Neural progenitor cell (in vitro differentiated cells): ENCODE measurements at regions not wholly inside any gene's neighbourhood (a gene's known extent, or its start where the extent isn't known, plus 50 kb on each side); places are given as distances from the start of the nearest gene placed in this dataset.

ENCODE experiments used
- DNase-seq: peaks from one replicate; pipeline ENCODE4 v3.0.0-alpha.2; 2016; ENCODE audit warnings: low spot score
- H2AFZ ChIP-seq: fragments of 200-600 bp; sonication (generic); replicated peaks from 2 replicates; pipeline ENCODE4 v1.6.1; 2016; ENCODE audit warnings: antibody characterized with exemption
- H3F3A ChIP-seq: fragments of 200-600 bp; sonication (generic); 2 replicates; pipeline ENCODE4 v1.6.1; 2016; ENCODE audit warnings: antibody characterized with exemption, low read depth
- H3K27ac ChIP-seq: fragments of 200-600 bp; sonication (generic); 2 replicates; pipeline ENCODE4 v1.5.1; 2016; ENCODE audit warnings: mild to moderate bottlenecking
- H3K27me3 ChIP-seq: fragments of 200-600 bp; sonication (generic); 2 replicates; pipeline ENCODE4 v1.6.1; 2016; ENCODE audit warnings: mild to moderate bottlenecking, moderate library complexity
- H3K36me3 ChIP-seq: fragments of 200-600 bp; sonication (generic); 2 replicates; pipeline ENCODE4 v1.5.1; 2016
- H3K4me1 ChIP-seq: fragments of 200-600 bp; sonication (generic); 2 replicates; pipeline ENCODE4 v1.6.1; 2016; ENCODE audit warnings: mixed run types
- H3K4me2 ChIP-seq: fragments of 200-600 bp; sonication (generic); 2 replicates; pipeline ENCODE4 v1.6.1; 2016
- H3K4me3 ChIP-seq: fragments of 200-600 bp; sonication (generic); 2 replicates; pipeline ENCODE4 v1.5.1; 2016
- H3K79me2 ChIP-seq: fragments of 200-600 bp; sonication (generic); 2 replicates; pipeline ENCODE4 v1.6.1; 2016; ENCODE audit warnings: low read depth
- H3K9ac ChIP-seq: fragments of 200-600 bp; sonication (generic); 2 replicates; pipeline ENCODE4 v1.6.1; 2016
- H3K9me3 ChIP-seq: fragments of 200-600 bp; sonication (generic); 2 replicates; pipeline ENCODE4 v1.5.1; 2016; ENCODE audit warnings: low read depth
- H4K20me1 ChIP-seq: fragments of 200-600 bp; sonication (generic); 2 replicates; pipeline ENCODE4 v1.6.1; 2016; ENCODE audit warnings: low read depth
- H3K27ac Mint-ChIP-seq: 3 replicates; pipeline ENCODE4 v1.8.0; 2021; ENCODE audit warnings: mixed read lengths
- H3K27me3 Mint-ChIP-seq: 2 replicates; pipeline ENCODE4 v1.8.0; 2022; ENCODE audit warnings: low read depth, mild to moderate bottlenecking, inconsistent platforms, moderate library complexity, mixed read lengths; ENCODE audit not compliant: insufficient read depth
- H3K36me3 Mint-ChIP-seq: 3 replicates; pipeline ENCODE4 v1.8.0; 2021; ENCODE audit warnings: mixed read lengths
- H3K4me1 Mint-ChIP-seq: 3 replicates; pipeline ENCODE4 v1.8.0; 2021; ENCODE audit warnings: mixed read lengths
- H3K4me3 Mint-ChIP-seq: 3 replicates; pipeline ENCODE4 v1.8.0; 2021; ENCODE audit warnings: mild to moderate bottlenecking, moderate library complexity, mixed read lengths
- H3K9me3 Mint-ChIP-seq: 3 replicates; pipeline ENCODE4 v1.8.0; 2020; ENCODE audit warnings: mixed read lengths
- EZH2 ChIP-seq: fragments of 200-600 bp; sonication (generic); IDR thresholded peaks from 2 replicates; pipeline ENCODE4 v1.6.1; 2017; ENCODE audit warnings: antibody characterized with exemption, mild to moderate bottlenecking, moderate library complexity
- EZH2phosphoT487 ChIP-seq: fragments of 200-600 bp; sonication (generic); IDR thresholded peaks from 2 replicates; pipeline ENCODE4 v1.6.1; 2017; ENCODE audit warnings: antibody characterized with exemption
- TF ChIP-seq, protein P1 (sequence below): fragments of 200-600 bp; sonication (generic); IDR thresholded peaks from 2 replicates; pipeline ENCODE4 v1.5.1; 2017; ENCODE audit warnings: antibody characterized with exemption, mild to moderate bottlenecking

DNA sequence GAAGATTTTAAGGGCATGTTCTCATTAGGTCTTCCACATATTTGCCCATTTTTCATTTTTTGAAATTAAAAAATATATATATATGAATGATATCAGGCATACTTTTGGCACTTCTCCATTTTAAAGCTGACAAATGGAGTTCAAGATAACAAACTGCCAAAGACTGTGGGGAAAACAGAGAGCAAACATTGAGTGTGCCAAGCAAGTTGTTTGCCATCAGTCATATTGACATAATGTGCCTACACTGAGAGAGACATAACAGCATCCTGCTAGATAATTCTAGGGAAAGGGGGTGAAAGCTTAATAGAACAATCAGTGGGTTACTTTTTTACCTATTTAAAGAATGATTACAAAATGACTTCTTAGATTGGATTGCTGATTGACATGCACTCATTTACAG, 529.4 kb upstream of the CXADR start:
- Histone ChIP-seq H3K4me1 (no peaks in the 10 kb centered on the region), H3K27ac (no peak overlapping the region), H3K27me3 (no peaks in the 10 kb centered on the region), H3K9me3 (no peaks in the 10 kb centered on the region), H3K79me2 (no peaks in the 10 kb centered on the region), H2AFZ (no peak overlapping the region), H3F3A (no peaks in the 10 kb centered on the region), H4K20me1 (no peaks in the 10 kb centered on the region), H3K4me3 (no peak overlapping the region), H3K9ac (no peak overlapping the region), H3K4me2 (no peak overlapping the region), H3K36me3 (no peaks in the 10 kb centered on the region)
- Mint-ChIP-seq H3K4me1 (peaks cover 6% of the 10 kb centered on the region), H3K36me3 (no peaks in the 10 kb centered on the region), H3K27me3 (peaks cover 3% of the 10 kb centered on the region), H3K9me3 (peaks cover 4% of the 10 kb centered on the region), H3K27ac (no peak overlapping the region), H3K4me3 (no peak overlapping the region)
- no peak for TF ChIP-seq EZH2
- TF ChIP-seq, protein P1, sequence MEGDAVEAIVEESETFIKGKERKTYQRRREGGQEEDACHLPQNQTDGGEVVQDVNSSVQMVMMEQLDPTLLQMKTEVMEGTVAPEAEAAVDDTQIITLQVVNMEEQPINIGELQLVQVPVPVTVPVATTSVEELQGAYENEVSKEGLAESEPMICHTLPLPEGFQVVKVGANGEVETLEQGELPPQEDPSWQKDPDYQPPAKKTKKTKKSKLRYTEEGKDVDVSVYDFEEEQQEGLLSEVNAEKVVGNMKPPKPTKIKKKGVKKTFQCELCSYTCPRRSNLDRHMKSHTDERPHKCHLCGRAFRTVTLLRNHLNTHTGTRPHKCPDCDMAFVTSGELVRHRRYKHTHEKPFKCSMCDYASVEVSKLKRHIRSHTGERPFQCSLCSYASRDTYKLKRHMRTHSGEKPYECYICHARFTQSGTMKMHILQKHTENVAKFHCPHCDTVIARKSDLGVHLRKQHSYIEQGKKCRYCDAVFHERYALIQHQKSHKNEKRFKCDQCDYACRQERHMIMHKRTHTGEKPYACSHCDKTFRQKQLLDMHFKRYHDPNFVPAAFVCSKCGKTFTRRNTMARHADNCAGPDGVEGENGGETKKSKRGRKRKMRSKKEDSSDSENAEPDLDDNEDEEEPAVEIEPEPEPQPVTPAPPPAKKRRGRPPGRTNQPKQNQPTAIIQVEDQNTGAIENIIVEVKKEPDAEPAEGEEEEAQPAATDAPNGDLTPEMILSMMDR = no peak
- no peak for DNase-seq

DNA sequence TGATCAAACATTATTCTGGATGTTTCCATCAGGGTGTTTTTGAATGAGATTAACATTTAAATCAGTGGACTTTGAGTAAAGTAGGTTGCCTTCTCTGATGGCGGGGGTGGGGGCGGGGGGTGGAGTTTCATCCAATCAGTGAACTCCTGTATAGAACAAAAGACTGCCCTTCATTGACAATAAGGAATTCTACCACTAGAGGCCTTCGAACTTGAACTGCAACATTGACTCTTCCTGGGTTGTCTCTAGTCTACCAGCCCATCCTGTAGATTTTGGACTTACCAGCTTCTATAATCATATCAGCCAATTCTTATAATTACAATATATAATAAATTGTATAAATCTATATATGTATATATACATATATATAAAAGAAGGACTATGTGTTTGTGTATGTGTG, 520.4 kb upstream of the CXADR start:
- H3K4me2 ChIP-seq = no peak overlapping the region
- TF ChIP-seq EZH2phosphoT487 (no peak), EZH2 (no peak)
- TF ChIP-seq, protein P1 = no peak
- Mint-ChIP-seq H3K36me3 (no peaks in the 10 kb centered on the region), H3K27ac (no peak overlapping the region), H3K27me3 (no peaks in the 10 kb centered on the region), H3K4me1 (peaks cover 2% of the 10 kb centered on the region), H3K9me3 (peaks cover 5% of the 10 kb centered on the region), H3K4me3 (no peak overlapping the region)
- no peak for DNase-seq
- no peaks in the 10 kb centered on the region for H3K27me3 ChIP-seq
- H3K9me3 ChIP-seq = no peaks in the 10 kb centered on the region
- H3K79me2 ChIP-seq = no peaks in the 10 kb centered on the region
- no peaks in the 10 kb centered on the region for H3F3A ChIP-seq
- no peak overlapping the region for H3K9ac ChIP-seq
- H2AFZ ChIP-seq = no peak overlapping the region
- H4K20me1 ChIP-seq = no peaks in the 10 kb centered on the region
- no peaks in the 10 kb centered on the region for H3K4me1 ChIP-seq
- no peak overlapping the region for H3K4me3 ChIP-seq
- H3K36me3 ChIP-seq = no peaks in the 10 kb centered on the region
- H3K27ac ChIP-seq = no peak overlapping the region

DNA sequence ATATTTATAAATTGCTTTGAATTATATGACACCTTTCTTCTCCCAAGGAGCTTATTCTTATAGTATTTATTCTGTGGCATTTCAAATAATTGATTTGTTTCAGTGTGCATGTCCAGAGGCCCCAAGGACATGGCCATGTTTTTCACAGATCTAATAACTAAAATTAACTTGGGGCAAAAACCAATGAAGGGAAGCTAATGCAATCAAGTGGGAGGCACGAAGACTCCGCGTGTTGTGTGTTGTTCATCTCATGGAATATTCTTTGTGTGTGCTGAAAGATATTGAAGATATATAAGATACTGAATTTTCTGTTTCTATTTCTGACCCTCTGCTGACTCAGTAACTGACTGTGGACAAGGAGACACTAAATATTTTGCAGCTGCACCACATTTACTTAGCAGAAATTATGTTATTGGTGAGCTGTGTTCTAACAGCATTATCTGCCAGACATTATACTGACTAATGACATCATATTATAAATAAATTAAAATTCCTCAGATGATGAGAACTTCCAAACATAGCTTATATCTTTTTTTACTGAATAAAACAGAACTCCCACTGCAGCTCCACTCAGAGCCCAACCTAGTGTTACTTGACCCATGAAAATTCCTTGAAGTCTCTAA, 519.3 kb upstream of the CXADR start:
- Histone ChIP-seq H3F3A (no peaks in the 10 kb centered on the region), H4K20me1 (no peaks in the 10 kb centered on the region), H3K9ac (no peak overlapping the region), H3K79me2 (no peaks in the 10 kb centered on the region), H3K27me3 (no peaks in the 10 kb centered on the region), H3K4me1 (no peaks in the 10 kb centered on the region), H3K36me3 (no peaks in the 10 kb centered on the region), H2AFZ (no peak overlapping the region), H3K27ac (no peak overlapping the region), H3K9me3 (no peaks in the 10 kb centered on the region), H3K4me2 (no peak overlapping the region), H3K4me3 (no peak overlapping the region)
- H3K27ac Mint-ChIP-seq = peak overlapping the region; percentile 57
- no peak for TF ChIP-seq EZH2
- TF ChIP-seq, protein P1 = no peak
- H3K36me3 Mint-ChIP-seq = no peaks in the 10 kb centered on the region
- peaks cover 2% of the 10 kb centered on the region for H3K9me3 Mint-ChIP-seq
- peaks cover 2% of the 10 kb centered on the region for H3K4me1 Mint-ChIP-seq
- no peak for DNase-seq
- H3K27me3 Mint-ChIP-seq = no peaks in the 10 kb centered on the region
- no peak overlapping the region for H3K4me3 Mint-ChIP-seq
